T-helper 2 cell treated with Interferon-gamma antibody and Interleukin-4, amounts not matched to agents 5 μg/mL and 100 μg/mL, for 36 hours (primary cell): ENCODE measurements at regions not wholly inside any gene's neighbourhood (a gene's known extent, or its start where the extent isn't known, plus 50 kb on each side); places are given as distances from the start of the nearest gene placed in this dataset.
"Not testable (repeated sequence)": the region's sequence is repeated elsewhere in the genome, so short reads cannot be mapped to it uniquely, and the experiment has no call there.

Experiments used
- DNase-seq: peaks from one replicate; pipeline ENCODE4 v3.0.0; 2021; ENCODE audit warnings: low spot score
- H3K27ac Mint-ChIP-seq: one replicate; pipeline ENCODE4 v1.8.0; 2021; ENCODE audit warnings: mild to moderate bottlenecking, mixed read lengths
- H3K27me3 Mint-ChIP-seq: one replicate; pipeline ENCODE4 v1.8.0; 2021; ENCODE audit warnings: low read depth, mixed read lengths
- H3K36me3 Mint-ChIP-seq: one replicate; pipeline ENCODE4 v1.8.0; 2021; ENCODE audit warnings: low read depth, mixed read lengths
- H3K4me1 Mint-ChIP-seq: one replicate; pipeline ENCODE4 v1.8.0; 2021; ENCODE audit warnings: low read depth, mixed read lengths
- H3K4me3 Mint-ChIP-seq: one replicate; pipeline ENCODE4 v1.8.0; 2022; ENCODE audit warnings: mild to moderate bottlenecking, moderate library complexity, mixed read lengths
- H3K9me3 Mint-ChIP-seq: one replicate; pipeline ENCODE4 v1.8.0; 2021; ENCODE audit warnings: mixed read lengths

GRCh38 chr11:24239930-24240329 is 256.9 kb upstream of the LUZP2 start:
- no peak overlapping the region for H3K27ac Mint-ChIP-seq
- no peak overlapping the region for H3K4me3 Mint-ChIP-seq
- no peaks in the 10 kb centered on the region for H3K36me3 Mint-ChIP-seq
- peaks cover 13% of the 10 kb centered on the region for H3K9me3 Mint-ChIP-seq
- H3K4me1 Mint-ChIP-seq: no peaks in the 10 kb centered on the region
- DNase-seq: no peak
- no peaks in the 10 kb centered on the region for H3K27me3 Mint-ChIP-seq

- Mint-ChIP-seq H3K4me3 (no peak overlapping the region), H3K9me3 (peaks cover 16% of the 10 kb centered on the region), H3K4me1 (no peaks in the 10 kb centered on the region), H3K27ac (no peak overlapping the region), H3K27me3 (no peaks in the 10 kb centered on the region), H3K36me3 (no peaks in the 10 kb centered on the region)
- DNase-seq: no peak
These were observed 256.2 kb upstream of the LUZP2 start for GRCh38 chr11:24240496-24241175.

- H3K9me3 Mint-ChIP-seq: peaks cover 13% of the 10 kb centered on the region
- no peaks in the 10 kb centered on the region for H3K4me1 Mint-ChIP-seq
- no peaks in the 10 kb centered on the region for H3K36me3 Mint-ChIP-seq
- no peak for DNase-seq
- H3K27me3 Mint-ChIP-seq: no peaks in the 10 kb centered on the region
- no peak overlapping the region for H3K4me3 Mint-ChIP-seq
- H3K27ac Mint-ChIP-seq: no peak overlapping the region
These were observed 250.1 kb upstream of the LUZP2 start for GRCh38 chr11:24246715-24247114.

GRCh38 chr11:24247846-24248245 is 249.0 kb upstream of the LUZP2 start:
- no peak overlapping the region for H3K27ac Mint-ChIP-seq
- H3K27me3 Mint-ChIP-seq: no peaks in the 10 kb centered on the region
- no peaks in the 10 kb centered on the region for H3K36me3 Mint-ChIP-seq
- no peak for DNase-seq
- no peaks in the 10 kb centered on the region for H3K4me1 Mint-ChIP-seq
- H3K4me3 Mint-ChIP-seq: no peak overlapping the region
- H3K9me3 Mint-ChIP-seq: peaks cover 17% of the 10 kb centered on the region

GRCh38 chr11:24249921-24250320 is 246.9 kb upstream of the LUZP2 start:
- H3K9me3 Mint-ChIP-seq: peaks cover 15% of the 10 kb centered on the region
- no peaks in the 10 kb centered on the region for H3K4me1 Mint-ChIP-seq
- DNase-seq: no peak
- H3K27me3 Mint-ChIP-seq: no peaks in the 10 kb centered on the region
- no peaks in the 10 kb centered on the region for H3K36me3 Mint-ChIP-seq
- H3K27ac Mint-ChIP-seq: no peak overlapping the region
- H3K4me3 Mint-ChIP-seq: no peak overlapping the region

- no peaks in the 10 kb centered on the region for H3K27me3 Mint-ChIP-seq
- no peak overlapping the region for H3K4me3 Mint-ChIP-seq
- H3K36me3 Mint-ChIP-seq: no peaks in the 10 kb centered on the region
- no peaks in the 10 kb centered on the region for H3K4me1 Mint-ChIP-seq
- no peak for DNase-seq
- H3K9me3 Mint-ChIP-seq: peaks cover 12% of the 10 kb centered on the region
- H3K27ac Mint-ChIP-seq: no peak overlapping the region
These were observed 243.6 kb upstream of the LUZP2 start for GRCh38 chr11:24253237-24253760.

- Mint-ChIP-seq H3K4me3 (no peak overlapping the region), H3K36me3 (no peaks in the 10 kb centered on the region), H3K27me3 (no peaks in the 10 kb centered on the region), H3K9me3 (peaks cover 7% of the 10 kb centered on the region), H3K4me1 (no peaks in the 10 kb centered on the region), H3K27ac (no peak overlapping the region)
- DNase-seq: no peak
These were observed 232.0 kb upstream of the LUZP2 start for GRCh38 chr11:24264868-24265267.

- Mint-ChIP-seq H3K27ac (no peak overlapping the region), H3K27me3 (no peaks in the 10 kb centered on the region), H3K36me3 (no peaks in the 10 kb centered on the region), H3K4me3 (no peak overlapping the region), H3K4me1 (no peaks in the 10 kb centered on the region), H3K9me3 (peaks cover 18% of the 10 kb centered on the region)
- no peak for DNase-seq
These were observed 229.8 kb upstream of the LUZP2 start for GRCh38 chr11:24267014-24267413.

GRCh38 chr11:24271798-24272197 is 225.1 kb upstream of the LUZP2 start:
- Mint-ChIP-seq H3K4me1 (no peaks in the 10 kb centered on the region), H3K27ac (no peak overlapping the region), H3K27me3 (no peaks in the 10 kb centered on the region), H3K4me3 (no peak overlapping the region), H3K9me3 (peaks cover 30% of the 10 kb centered on the region), H3K36me3 (no peaks in the 10 kb centered on the region)
- no peak for DNase-seq

GRCh38 chr11:24274214-24274781 is 222.6 kb upstream of the LUZP2 start:
- not testable (repeated sequence) for H3K27ac Mint-ChIP-seq, DNase-seq, H3K4me3 Mint-ChIP-seq, H3K27me3 Mint-ChIP-seq, H3K4me1 Mint-ChIP-seq, H3K36me3 Mint-ChIP-seq
- peaks cover 32% of the 10 kb centered on the region for H3K9me3 Mint-ChIP-seq

GRCh38 chr11:24286238-24286637 is 210.6 kb upstream of the LUZP2 start:
- H3K36me3 Mint-ChIP-seq: no peaks in the 10 kb centered on the region
- DNase-seq: no peak
- H3K4me1 Mint-ChIP-seq: no peaks in the 10 kb centered on the region
- no peak overlapping the region for H3K4me3 Mint-ChIP-seq
- H3K9me3 Mint-ChIP-seq: peaks cover 32% of the 10 kb centered on the region
- H3K27me3 Mint-ChIP-seq: no peaks in the 10 kb centered on the region
- no peak overlapping the region for H3K27ac Mint-ChIP-seq

GRCh38 chr11:24289301-24289700 is 207.6 kb upstream of the LUZP2 start:
- Mint-ChIP-seq H3K4me1 (no peaks in the 10 kb centered on the region), H3K27me3 (no peaks in the 10 kb centered on the region), H3K27ac (no peak overlapping the region), H3K4me3 (no peak overlapping the region), H3K9me3 (peaks cover 35% of the 10 kb centered on the region), H3K36me3 (no peaks in the 10 kb centered on the region)
- no peak for DNase-seq

GRCh38 chr11:24293964-24294363 is 202.9 kb upstream of the LUZP2 start:
- H3K27ac Mint-ChIP-seq: no peak overlapping the region
- H3K4me3 Mint-ChIP-seq: no peak overlapping the region

GRCh38 chr11:24295360-24295759 is 201.5 kb upstream of the LUZP2 start:
- DNase-seq: no peak
- H3K9me3 Mint-ChIP-seq: peaks cover 24% of the 10 kb centered on the region
- no peak overlapping the region for H3K27ac Mint-ChIP-seq

More at GRCh38 chr11:24293964-24294363, 202.9 kb upstream of the LUZP2 start:
- H3K9me3 Mint-ChIP-seq: peaks cover 25% of the 10 kb centered on the region
- no peaks in the 10 kb centered on the region for H3K36me3 Mint-ChIP-seq
- no peaks in the 10 kb centered on the region for H3K4me1 Mint-ChIP-seq
- no peak for DNase-seq
- H3K27me3 Mint-ChIP-seq: no peaks in the 10 kb centered on the region

GRCh38 chr11:24297461-24297860 is 199.4 kb upstream of the LUZP2 start:
- Mint-ChIP-seq H3K36me3 (no peaks in the 10 kb centered on the region), H3K9me3 (peaks cover 20% of the 10 kb centered on the region), H3K27ac (no peak overlapping the region), H3K4me3 (no peak overlapping the region), H3K4me1 (no peaks in the 10 kb centered on the region), H3K27me3 (no peaks in the 10 kb centered on the region)
- DNase-seq: no peak

More at GRCh38 chr11:24295360-24295759, 201.5 kb upstream of the LUZP2 start:
- Mint-ChIP-seq H3K27me3 (no peaks in the 10 kb centered on the region), H3K4me1 (no peaks in the 10 kb centered on the region), H3K36me3 (no peaks in the 10 kb centered on the region), H3K4me3 (no peak overlapping the region)
